SK-N-SH treated with all-trans-retinoic acid at 6 μM for 48 hours (cell line): ENCODE measurements at regions not wholly inside any gene's neighbourhood (a gene's known extent, or its start where the extent isn't known, plus 50 kb on each side); places are given as distances from the start of the nearest gene placed in this dataset.

ENCODE experiments used
- CREB5 ChIP-seq: fragments of 250-450 bp; sonication (Bioruptor Pico); IDR thresholded peaks from 2 replicates; pipeline ENCODE4 v1.5.1; 2020; ENCODE audit warnings: low read depth, mild to moderate bottlenecking, moderate library complexity
- TCF4 ChIP-seq: fragments of 250-450 bp; sonication (Bioruptor Pico); IDR thresholded peaks from 2 replicates; pipeline ENCODE4 v1.8.0; 2021; ENCODE audit warnings: mild to moderate bottlenecking, moderate library complexity, borderline replicate concordance

GRCh38 chr18:40208958-40209357 is 1746.1 kb upstream of the PIK3C3 start:
- TF ChIP-seq TCF4 (CRISPR knock-in tag) (no peak), CREB5 (no peak)
